ENCODE measurements at regions not wholly inside any gene's neighbourhood (a gene's known extent, or its start where the extent isn't known, plus 50 kb on each side); places are given as distances from the start of the nearest gene placed in this dataset.

GRCh38 chr9:135224921-135225541 lies 137.6 kb downstream of the OLFM1 start:
- H3K4me3 ChIP-seq (ENCODE audit: low read depth, low read length), result no peak overlapping the region
- no peak for TF ChIP-seq CTCF (IDR thresholded peaks at IDR 0.05; ENCODE audit: low read depth, low read length)

- no peak for TF ChIP-seq CTCF (IDR thresholded peaks at IDR 0.05; ENCODE audit: low read depth, low read length)
- no peak overlapping the region for H3K4me3 ChIP-seq (ENCODE audit: low read depth, low read length)
Measured at GRCh38 chr9:135225619-135226228, 138.3 kb downstream of the OLFM1 start.

GRCh38 chr9:135226369-135227050 lies 139.0 kb downstream of the OLFM1 start:
- TF ChIP-seq CTCF (IDR thresholded peaks at IDR 0.05; ENCODE audit: low read depth, low read length), result no peak
- no peak overlapping the region for H3K4me3 ChIP-seq (ENCODE audit: low read depth, low read length)

GRCh38 chr9:135227641-135228251 lies 140.3 kb downstream of the OLFM1 start:
- TF ChIP-seq CTCF (IDR thresholded peaks at IDR 0.05; ENCODE audit: low read depth, low read length), result no peak
- no peak overlapping the region for H3K4me3 ChIP-seq (ENCODE audit: low read depth, low read length)

- no peak for TF ChIP-seq CTCF (IDR thresholded peaks at IDR 0.05; ENCODE audit: low read depth, low read length)
- H3K4me3 ChIP-seq (ENCODE audit: low read depth, low read length), result no peak overlapping the region
Measured at GRCh38 chr9:135228345-135228982, 141.0 kb downstream of the OLFM1 start.

- TF ChIP-seq CTCF (IDR thresholded peaks at IDR 0.05; ENCODE audit: low read depth, low read length), result no peak
- H3K4me3 ChIP-seq (ENCODE audit: low read depth, low read length), result no peak overlapping the region
Measured at GRCh38 chr9:135228983-135229625, 141.6 kb downstream of the OLFM1 start.
